ENCODE measurements at regions not wholly inside any gene's neighbourhood (a gene's known extent, or its start where the extent isn't known, plus 50 kb on each side); places are given as distances from the start of the nearest gene placed in this dataset.
A peak's percentile ranks its signal among the peaks of the same experiment; 100 is the strongest.

GRCh38 chr20:40359131-40359912 is 329.7 kb downstream of the MAFB start:
- no peak for DNase-seq

- DNase-seq = no peak
Measured at GRCh38 chr20:40354880-40355279, 334.2 kb downstream of the MAFB start.

- DNase-seq = no peak
Measured at GRCh38 chr20:40343390-40343789, 345.6 kb downstream of the MAFB start.

- no peak for DNase-seq
Measured at GRCh38 chr20:40341561-40341960, 347.5 kb downstream of the MAFB start.

- DNase-seq = peak; percentile 25 to 67
Measured at GRCh38 chr20:40339661-40340449, 349.2 kb downstream of the MAFB start.

GRCh38 chr20:40336533-40336932 is 352.5 kb downstream of the MAFB start:
- no peak for DNase-seq

GRCh38 chr20:40335901-40336351 is 353.1 kb downstream of the MAFB start:
- DNase-seq = no peak

GRCh38 chr20:40335437-40335836 is 353.6 kb downstream of the MAFB start:
- no peak for DNase-seq

GRCh38 chr20:40333591-40333990 is 355.4 kb downstream of the MAFB start:
- DNase-seq = no peak

GRCh38 chr20:40331807-40332560 is 357.1 kb downstream of the MAFB start:
- no peak for DNase-seq

GRCh38 chr20:40331249-40331648 is 357.8 kb downstream of the MAFB start:
- DNase-seq = no peak

- no peak for DNase-seq
Measured at GRCh38 chr20:40329321-40329720, 359.7 kb downstream of the MAFB start.

- DNase-seq = peak in 1 of 2 donors; percentile 68
Measured at GRCh38 chr20:40326784-40327183, 362.3 kb downstream of the MAFB start.

- no peak for DNase-seq
Measured at GRCh38 chr20:40325006-40325568, 363.9 kb downstream of the MAFB start.

- peak in 1 of 2 donors; percentile 61 for DNase-seq
Measured at GRCh38 chr20:40323361-40323794, 365.7 kb downstream of the MAFB start.

GRCh38 chr20:40322941-40323340 is 366.1 kb downstream of the MAFB start:
- DNase-seq = no peak

- no peak for DNase-seq
Measured at GRCh38 chr20:40320517-40321011, 368.5 kb downstream of the MAFB start.

- DNase-seq = no peak
Measured at GRCh38 chr20:40319741-40320516, 369.1 kb downstream of the MAFB start.

- no peak for DNase-seq
Measured at GRCh38 chr20:40319056-40319455, 370.0 kb downstream of the MAFB start.

- no peak for DNase-seq
Measured at GRCh38 chr20:40317156-40317790, 371.8 kb downstream of the MAFB start.

GRCh38 chr20:40314278-40314677 is 374.8 kb downstream of the MAFB start:
- no peak for DNase-seq

Data from CD4-positive, alpha-beta T cell treated with Interferon alpha-2 for 1 hour (primary cell).